Ascending aorta (tissue), 2 donors: ENCODE measurements at regions not wholly inside any gene's neighbourhood (a gene's known extent, or its start where the extent isn't known, plus 50 kb on each side); places are given as distances from the start of the nearest gene placed in this dataset.

ENCODE experiments used
- DNase-seq, 2 donors: peaks; one replicate each; pipeline ENCODE4 v3.0.0-alpha.2; 2019; ENCODE audit warnings: low spot score in 2 of 2
- H3K27ac ChIP-seq, 2 donors: fragments of 200-600 bp; sonication (generic); one replicate each; pipeline ENCODE4 v1.5.1; 2016 to 2017; ENCODE audit warnings: mild to moderate bottlenecking in 1 of 2
- H3K27me3 ChIP-seq: fragments of 200-600 bp; sonication (generic); one replicate; pipeline ENCODE4 v1.5.1; 2017
- H3K36me3 ChIP-seq, 2 donors: fragments of 200-600 bp; sonication (generic); one replicate each; pipeline ENCODE4 v1.5.1; 2016
- H3K4me1 ChIP-seq, 2 donors: fragments of 200-600 bp; sonication (generic); one replicate each; pipeline ENCODE4 v1.5.1; 2016 to 2017; ENCODE audit warnings: mild to moderate bottlenecking in 1 of 2
- H3K4me3 ChIP-seq, 2 donors: fragments of 200-600 bp; sonication (generic); one replicate each; pipeline ENCODE4 v1.5.1; 2016 to 2017; ENCODE audit warnings: mild to moderate bottlenecking in 1 of 2
- H3K9me3 ChIP-seq, 2 donors: fragments of 200-600 bp; sonication (generic); one replicate each; pipeline ENCODE4 v1.5.1; 2016
- intact Hi-C: fragments of 100-400 bp; cut with DNase I; formaldehyde crosslinking; loops from one replicate; pipeline ENCODE4 v1.15.1; 2023
- TF ChIP-seq, protein P1 (sequence below), 3 experiments: fragments of 200-600 bp in 2 of 3; fragments of 450-650 bp in 1 of 3; sonication (generic) in 2 of 3; IDR thresholded peaks; one replicate each; pipeline ENCODE4 v1.5.1; 2016 to 2019; ENCODE audit warnings: antibody characterized with exemption in 3 of 3, mild to moderate bottlenecking in 1 of 3, moderate library complexity in 1 of 3

DNA sequence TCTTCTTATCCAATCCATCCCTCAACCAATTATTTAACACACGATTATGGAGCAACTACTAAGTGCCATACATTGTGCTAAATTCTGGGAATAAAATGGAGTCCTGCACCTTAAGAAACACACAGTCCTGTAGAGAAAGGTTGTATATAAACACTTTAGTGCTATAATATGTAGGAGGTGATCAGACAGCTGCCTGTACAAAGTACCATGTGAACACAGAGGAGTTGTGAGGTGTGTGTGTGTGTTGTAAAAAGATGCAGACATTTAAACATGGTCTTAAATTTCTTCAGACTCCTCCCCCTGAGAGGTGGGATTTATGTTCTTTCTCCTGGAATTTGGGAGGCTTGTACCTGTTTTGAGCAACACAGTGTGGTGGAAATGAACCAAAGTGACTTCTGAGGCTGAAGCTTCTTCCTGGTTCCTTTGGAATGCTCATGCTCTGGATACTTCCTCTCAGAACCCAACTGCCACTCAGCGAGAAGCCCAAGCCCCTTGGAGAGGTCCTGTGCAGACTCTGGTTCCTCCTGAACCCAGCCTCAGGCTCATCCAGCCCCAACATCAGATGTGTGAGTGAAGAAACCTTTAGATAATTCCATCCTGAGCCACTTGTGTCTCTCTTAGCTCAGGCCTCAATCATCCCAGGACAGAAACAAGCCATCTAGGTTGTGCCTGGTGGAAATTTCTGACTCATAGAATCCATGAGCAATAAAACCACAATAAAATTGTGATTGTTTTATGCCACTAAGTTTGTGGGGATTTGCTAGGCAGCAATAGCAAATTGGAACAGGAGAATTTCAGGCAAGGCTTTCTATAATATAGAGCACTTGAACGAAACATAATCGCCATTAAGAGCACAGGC is 161.2 kb upstream of the FAM3C start:
- no peak for DNase-seq
- TF ChIP-seq, protein P1, sequence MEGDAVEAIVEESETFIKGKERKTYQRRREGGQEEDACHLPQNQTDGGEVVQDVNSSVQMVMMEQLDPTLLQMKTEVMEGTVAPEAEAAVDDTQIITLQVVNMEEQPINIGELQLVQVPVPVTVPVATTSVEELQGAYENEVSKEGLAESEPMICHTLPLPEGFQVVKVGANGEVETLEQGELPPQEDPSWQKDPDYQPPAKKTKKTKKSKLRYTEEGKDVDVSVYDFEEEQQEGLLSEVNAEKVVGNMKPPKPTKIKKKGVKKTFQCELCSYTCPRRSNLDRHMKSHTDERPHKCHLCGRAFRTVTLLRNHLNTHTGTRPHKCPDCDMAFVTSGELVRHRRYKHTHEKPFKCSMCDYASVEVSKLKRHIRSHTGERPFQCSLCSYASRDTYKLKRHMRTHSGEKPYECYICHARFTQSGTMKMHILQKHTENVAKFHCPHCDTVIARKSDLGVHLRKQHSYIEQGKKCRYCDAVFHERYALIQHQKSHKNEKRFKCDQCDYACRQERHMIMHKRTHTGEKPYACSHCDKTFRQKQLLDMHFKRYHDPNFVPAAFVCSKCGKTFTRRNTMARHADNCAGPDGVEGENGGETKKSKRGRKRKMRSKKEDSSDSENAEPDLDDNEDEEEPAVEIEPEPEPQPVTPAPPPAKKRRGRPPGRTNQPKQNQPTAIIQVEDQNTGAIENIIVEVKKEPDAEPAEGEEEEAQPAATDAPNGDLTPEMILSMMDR (IDR thresholded peaks at IDR 0.05): no peak
- intact Hi-C loops: no loop called here
- no peak overlapping the region for H3K27ac ChIP-seq
- H3K27me3 ChIP-seq: no peaks in the 10 kb centered on the region
- H3K36me3 ChIP-seq: no peaks in the 10 kb centered on the region
- no peak overlapping the region for H3K4me3 ChIP-seq
- no peaks in the 10 kb centered on the region for H3K9me3 ChIP-seq
- no peaks in the 10 kb centered on the region for H3K4me1 ChIP-seq

DNA sequence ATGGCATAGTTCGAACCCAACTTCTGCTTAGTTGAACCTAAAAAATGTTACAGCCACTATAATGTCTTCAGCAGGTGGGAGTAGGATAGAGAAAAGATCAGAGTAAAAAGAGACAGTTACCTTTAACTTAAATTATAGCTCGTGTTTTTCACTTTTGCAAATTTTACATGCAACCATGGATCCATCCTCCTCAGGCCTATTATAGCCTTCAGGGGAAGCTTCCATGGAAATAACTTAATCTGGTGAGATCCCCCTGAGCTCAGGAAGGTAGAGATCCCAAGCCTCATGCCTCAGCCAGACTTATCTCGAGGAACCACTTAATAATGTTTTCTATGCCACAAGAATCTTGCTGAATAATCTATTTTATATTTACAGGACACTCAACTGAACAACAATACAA is 159.4 kb upstream of the FAM3C start:
- no peak for DNase-seq
- Histone ChIP-seq H3K27me3 (no peaks in the 10 kb centered on the region), H3K27ac (no peak overlapping the region), H3K9me3 (no peaks in the 10 kb centered on the region), H3K4me1 (no peaks in the 10 kb centered on the region), H3K4me3 (no peak overlapping the region), H3K36me3 (no peaks in the 10 kb centered on the region)
- TF ChIP-seq, protein P1 (IDR thresholded peaks at IDR 0.05): no peak
- intact Hi-C loops: no loop called here

DNA sequence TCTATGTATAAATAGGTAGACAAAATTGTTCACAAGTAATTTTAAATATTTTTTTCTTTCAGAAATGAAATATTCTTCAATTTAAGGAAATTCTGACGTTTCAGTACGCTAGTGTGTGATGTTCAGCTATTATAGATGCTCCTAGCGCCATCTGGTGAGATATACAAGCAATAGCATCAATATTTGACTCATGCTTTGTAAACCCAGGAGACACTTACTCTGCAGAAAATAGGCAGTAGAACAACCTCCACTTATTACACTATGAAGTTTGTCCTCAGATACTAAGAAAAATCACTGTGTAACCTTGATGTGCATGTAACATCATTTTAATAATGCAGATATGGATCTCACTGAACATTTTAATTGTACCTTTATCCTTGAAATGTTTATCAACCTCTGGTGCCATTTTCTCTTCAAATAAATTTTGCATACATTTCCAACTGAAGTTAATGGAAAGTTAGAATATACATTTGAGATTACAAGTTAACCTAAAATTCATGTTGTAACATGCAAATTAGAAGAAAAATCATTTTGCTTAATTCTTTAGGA is 151.5 kb upstream of the FAM3C start:
- no peaks in the 10 kb centered on the region for H3K9me3 ChIP-seq
- H3K4me1 ChIP-seq: no peaks in the 10 kb centered on the region
- H3K36me3 ChIP-seq: no peaks in the 10 kb centered on the region
- H3K27ac ChIP-seq: no peak overlapping the region
- DNase-seq: no peak
- TF ChIP-seq, protein P1 (IDR thresholded peaks at IDR 0.05): peak; percentile 66 to 75 (median 67)
- H3K27me3 ChIP-seq: no peaks in the 10 kb centered on the region
- intact Hi-C loops: loop anchor here (1.0 kb wide), 1 partner anchor 180 kb away; no protein-coding TSS in a partner anchor
- H3K4me3 ChIP-seq: no peak overlapping the region

DNA sequence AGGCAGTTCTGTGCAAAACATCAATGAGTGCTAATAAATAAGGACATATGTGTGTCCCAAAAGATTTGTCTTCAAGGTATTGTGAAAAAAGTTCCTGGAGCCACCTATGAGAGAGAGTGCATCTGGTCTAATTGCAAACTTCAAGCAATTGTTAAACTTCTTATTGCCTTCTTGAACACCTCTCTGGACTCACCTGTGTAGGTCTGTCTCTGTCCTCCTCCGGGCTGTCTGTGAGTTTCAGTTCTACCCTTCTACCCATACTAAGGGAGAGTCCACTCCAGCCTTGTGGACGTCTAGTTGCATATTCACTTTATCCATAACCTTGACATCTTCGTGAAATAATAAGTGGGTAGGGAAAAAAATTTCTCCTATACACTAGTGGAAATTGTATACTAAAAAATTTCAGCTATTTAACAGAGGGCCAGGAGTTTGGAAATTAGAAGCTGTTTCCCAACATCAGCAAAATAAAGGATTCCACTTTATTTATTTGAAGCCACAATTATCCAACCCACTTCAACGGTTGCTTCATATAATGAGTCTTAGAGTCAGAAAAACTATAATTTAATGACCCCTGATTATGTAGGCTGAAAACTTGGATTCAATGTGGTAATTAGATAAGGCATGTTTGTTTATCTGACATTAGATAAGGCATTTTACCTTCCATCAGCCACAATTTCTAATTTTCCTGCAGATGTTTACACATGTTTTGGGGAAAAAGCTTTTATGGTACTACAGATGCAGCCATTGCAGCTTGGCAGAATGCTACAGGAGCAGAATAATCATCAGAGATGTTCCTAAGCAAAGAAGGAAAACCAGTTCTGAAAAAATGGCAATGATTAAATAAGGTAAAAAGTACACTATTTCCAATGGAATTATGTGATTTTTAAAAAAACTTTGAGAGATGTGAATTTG is 150.8 kb upstream of the FAM3C start:
- Histone ChIP-seq H3K9me3 (no peaks in the 10 kb centered on the region), H3K4me1 (no peaks in the 10 kb centered on the region), H3K27ac (no peak overlapping the region), H3K36me3 (no peaks in the 10 kb centered on the region), H3K4me3 (no peak overlapping the region), H3K27me3 (no peaks in the 10 kb centered on the region)
- intact Hi-C loops: loop anchor here (1.0 kb wide), 1 partner anchor 180 kb away; no protein-coding TSS in a partner anchor
- no peak for DNase-seq
- TF ChIP-seq, protein P1 (IDR thresholded peaks at IDR 0.05): no peak

DNA sequence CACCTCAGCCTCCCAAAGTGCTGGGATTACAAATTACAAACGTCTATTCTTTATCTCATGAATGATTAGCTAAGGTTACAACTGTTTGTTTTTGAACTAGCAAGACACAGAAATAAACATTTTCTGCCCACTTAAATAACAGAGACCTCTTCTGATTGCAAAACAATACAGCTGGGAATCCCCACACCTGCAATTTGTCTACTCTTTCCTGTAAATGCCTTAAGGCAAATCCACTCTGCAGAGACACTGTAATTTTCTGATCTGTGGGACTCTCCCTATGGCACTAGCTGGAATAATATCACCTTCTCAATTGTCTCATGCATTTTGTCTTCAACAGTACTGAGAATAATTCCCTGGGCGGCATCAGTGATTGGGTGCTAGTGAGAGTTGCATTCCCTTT is 149.3 kb upstream of the FAM3C start:
- Histone ChIP-seq H3K4me3 (no peak overlapping the region), H3K4me1 (no peaks in the 10 kb centered on the region), H3K9me3 (no peaks in the 10 kb centered on the region), H3K27ac (no peak overlapping the region), H3K27me3 (no peaks in the 10 kb centered on the region), H3K36me3 (no peaks in the 10 kb centered on the region)
- no peak for DNase-seq
- intact Hi-C loops: no loop called here
- TF ChIP-seq, protein P1 (IDR thresholded peaks at IDR 0.05): no peak
